ENCODE measurements at regions not wholly inside any gene's neighbourhood (a gene's known extent, or its start where the extent isn't known, plus 50 kb on each side); places are given as distances from the start of the nearest gene placed in this dataset.

DNA sequence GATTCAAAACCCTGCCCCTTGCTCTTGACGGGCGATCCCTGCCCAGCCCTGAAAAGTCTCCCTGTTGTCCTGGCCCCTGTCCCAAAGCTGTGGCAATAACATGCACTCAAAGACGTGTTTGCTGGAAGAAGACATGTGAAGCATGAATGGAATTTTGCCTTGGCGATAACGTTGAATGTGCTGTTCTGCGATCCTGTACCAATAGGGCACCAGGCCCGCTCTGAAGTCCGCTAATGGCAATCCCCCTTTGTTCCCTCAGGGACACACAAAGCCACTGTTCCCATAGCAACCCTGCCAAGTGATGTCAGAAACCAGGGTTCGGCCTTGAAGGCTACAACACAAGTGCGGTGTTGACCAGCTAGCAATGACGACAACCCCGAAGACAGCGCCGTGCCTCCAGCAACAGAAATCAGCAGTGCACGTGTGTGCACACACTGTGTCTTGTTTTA, 284.6 kb downstream of the KLF6 start:
- TF ChIP-seq, protein P1, sequence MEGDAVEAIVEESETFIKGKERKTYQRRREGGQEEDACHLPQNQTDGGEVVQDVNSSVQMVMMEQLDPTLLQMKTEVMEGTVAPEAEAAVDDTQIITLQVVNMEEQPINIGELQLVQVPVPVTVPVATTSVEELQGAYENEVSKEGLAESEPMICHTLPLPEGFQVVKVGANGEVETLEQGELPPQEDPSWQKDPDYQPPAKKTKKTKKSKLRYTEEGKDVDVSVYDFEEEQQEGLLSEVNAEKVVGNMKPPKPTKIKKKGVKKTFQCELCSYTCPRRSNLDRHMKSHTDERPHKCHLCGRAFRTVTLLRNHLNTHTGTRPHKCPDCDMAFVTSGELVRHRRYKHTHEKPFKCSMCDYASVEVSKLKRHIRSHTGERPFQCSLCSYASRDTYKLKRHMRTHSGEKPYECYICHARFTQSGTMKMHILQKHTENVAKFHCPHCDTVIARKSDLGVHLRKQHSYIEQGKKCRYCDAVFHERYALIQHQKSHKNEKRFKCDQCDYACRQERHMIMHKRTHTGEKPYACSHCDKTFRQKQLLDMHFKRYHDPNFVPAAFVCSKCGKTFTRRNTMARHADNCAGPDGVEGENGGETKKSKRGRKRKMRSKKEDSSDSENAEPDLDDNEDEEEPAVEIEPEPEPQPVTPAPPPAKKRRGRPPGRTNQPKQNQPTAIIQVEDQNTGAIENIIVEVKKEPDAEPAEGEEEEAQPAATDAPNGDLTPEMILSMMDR (conservative IDR thresholded peaks at IDR 0.05 in 1 of 2, IDR thresholded peaks at IDR 0.05 in 1 of 2; ENCODE audit: low read depth in 1 of 2, low read length in 2 of 2) = no peak
- no peak for TF ChIP-seq EZH2 (IDR thresholded peaks at IDR 0.05; ENCODE audit: low read length, missing control alignments)
